ENCODE measurements at regions not wholly inside any gene's neighbourhood (a gene's known extent, or its start where the extent isn't known, plus 50 kb on each side); places are given as distances from the start of the nearest gene placed in this dataset.

- TF ChIP-seq EZH2 (optimal IDR thresholded peaks at IDR 0.05; ENCODE audit: low read depth, low read length) (no peak), CTCF (IDR thresholded peaks at IDR 0.05; ENCODE audit: low read length) (no peak), EZH2phosphoT487 (IDR thresholded peaks at IDR 0.05; ENCODE audit: low read length) (no peak)
Measured at GRCh38 chr21:35838350-35838749, 222.0 kb downstream of the SETD4 start.
